ENCODE measurements at regions not wholly inside any gene's neighbourhood (a gene's known extent, or its start where the extent isn't known, plus 50 kb on each side); places are given as distances from the start of the nearest gene placed in this dataset.

DNA sequence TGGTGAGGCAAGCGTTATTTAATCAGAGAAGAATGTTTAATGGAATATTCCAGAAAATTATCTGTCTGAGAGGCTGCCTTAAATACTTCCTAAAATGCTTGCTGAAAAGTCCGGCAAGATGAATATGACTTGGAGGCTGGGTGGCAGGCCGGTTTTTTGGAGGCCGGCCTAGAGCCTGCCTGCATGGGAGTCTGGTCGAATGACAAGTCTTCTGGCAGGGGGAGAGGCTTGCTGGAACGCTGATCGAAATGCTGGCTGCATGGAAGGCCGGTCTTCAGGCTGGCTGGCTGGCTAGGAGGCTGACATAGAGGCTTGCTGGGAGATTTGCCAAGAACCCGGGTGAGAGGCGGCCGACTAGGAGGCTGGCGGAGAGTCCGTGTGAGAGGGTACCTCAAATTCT lies 135.7 kb downstream of the OR13A1 start:
- H3K27ac ChIP-seq (ENCODE audit: low read depth, low read length): no peak overlapping the region
- ChIA-PET CTCF (no interaction called here), POLR2A (no interaction called here)
- H3K4me3 ChIP-seq (ENCODE audit: low read depth, low read length): no peak overlapping the region
- H3K9me3 ChIP-seq (ENCODE audit: control insufficient read depth, insufficient read depth, low read length): no peaks in the 10 kb centered on the region
- H3K27me3 ChIP-seq (ENCODE audit: control insufficient read depth, insufficient read depth, low read length): no peaks in the 10 kb centered on the region
- no peak for DNase-seq (ENCODE audit: low read depth, low spot score)
- TF ChIP-seq, protein P1, sequence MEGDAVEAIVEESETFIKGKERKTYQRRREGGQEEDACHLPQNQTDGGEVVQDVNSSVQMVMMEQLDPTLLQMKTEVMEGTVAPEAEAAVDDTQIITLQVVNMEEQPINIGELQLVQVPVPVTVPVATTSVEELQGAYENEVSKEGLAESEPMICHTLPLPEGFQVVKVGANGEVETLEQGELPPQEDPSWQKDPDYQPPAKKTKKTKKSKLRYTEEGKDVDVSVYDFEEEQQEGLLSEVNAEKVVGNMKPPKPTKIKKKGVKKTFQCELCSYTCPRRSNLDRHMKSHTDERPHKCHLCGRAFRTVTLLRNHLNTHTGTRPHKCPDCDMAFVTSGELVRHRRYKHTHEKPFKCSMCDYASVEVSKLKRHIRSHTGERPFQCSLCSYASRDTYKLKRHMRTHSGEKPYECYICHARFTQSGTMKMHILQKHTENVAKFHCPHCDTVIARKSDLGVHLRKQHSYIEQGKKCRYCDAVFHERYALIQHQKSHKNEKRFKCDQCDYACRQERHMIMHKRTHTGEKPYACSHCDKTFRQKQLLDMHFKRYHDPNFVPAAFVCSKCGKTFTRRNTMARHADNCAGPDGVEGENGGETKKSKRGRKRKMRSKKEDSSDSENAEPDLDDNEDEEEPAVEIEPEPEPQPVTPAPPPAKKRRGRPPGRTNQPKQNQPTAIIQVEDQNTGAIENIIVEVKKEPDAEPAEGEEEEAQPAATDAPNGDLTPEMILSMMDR (IDR thresholded peaks at IDR 0.05; ENCODE audit: low read depth, low read length): no peak

DNA sequence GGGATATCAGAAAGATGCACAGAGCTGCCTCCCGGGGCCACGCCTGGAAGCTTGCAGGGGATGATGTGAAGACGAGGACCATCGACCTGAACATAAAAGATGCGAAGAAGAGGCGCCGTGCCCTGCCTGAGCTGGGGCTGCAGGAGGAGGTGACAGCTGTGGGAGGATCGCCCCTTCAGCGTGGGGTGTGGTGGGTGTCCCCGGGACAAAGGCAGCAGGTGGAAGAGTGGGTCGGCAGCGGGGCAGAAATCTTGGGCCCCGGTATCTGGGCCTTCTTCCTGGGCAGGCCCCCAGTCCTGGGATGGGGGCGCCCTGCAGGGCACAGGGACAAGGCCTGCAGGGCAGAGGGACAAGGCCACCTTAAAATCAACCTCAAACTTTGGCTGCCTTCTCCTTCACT lies 134.9 kb downstream of the OR13A1 start:
- TF ChIP-seq, protein P1 (IDR thresholded peaks at IDR 0.05; ENCODE audit: low read depth, low read length): no peak
- ChIA-PET CTCF (no interaction called here), POLR2A (no interaction called here)
- Histone ChIP-seq H3K4me3 (ENCODE audit: low read depth, low read length) (no peak overlapping the region), H3K27ac (ENCODE audit: low read depth, low read length) (no peak overlapping the region), H3K9me3 (ENCODE audit: control insufficient read depth, insufficient read depth, low read length) (no peaks in the 10 kb centered on the region), H3K27me3 (ENCODE audit: control insufficient read depth, insufficient read depth, low read length) (no peaks in the 10 kb centered on the region)
- no peak for DNase-seq (ENCODE audit: low read depth, low spot score)

DNA sequence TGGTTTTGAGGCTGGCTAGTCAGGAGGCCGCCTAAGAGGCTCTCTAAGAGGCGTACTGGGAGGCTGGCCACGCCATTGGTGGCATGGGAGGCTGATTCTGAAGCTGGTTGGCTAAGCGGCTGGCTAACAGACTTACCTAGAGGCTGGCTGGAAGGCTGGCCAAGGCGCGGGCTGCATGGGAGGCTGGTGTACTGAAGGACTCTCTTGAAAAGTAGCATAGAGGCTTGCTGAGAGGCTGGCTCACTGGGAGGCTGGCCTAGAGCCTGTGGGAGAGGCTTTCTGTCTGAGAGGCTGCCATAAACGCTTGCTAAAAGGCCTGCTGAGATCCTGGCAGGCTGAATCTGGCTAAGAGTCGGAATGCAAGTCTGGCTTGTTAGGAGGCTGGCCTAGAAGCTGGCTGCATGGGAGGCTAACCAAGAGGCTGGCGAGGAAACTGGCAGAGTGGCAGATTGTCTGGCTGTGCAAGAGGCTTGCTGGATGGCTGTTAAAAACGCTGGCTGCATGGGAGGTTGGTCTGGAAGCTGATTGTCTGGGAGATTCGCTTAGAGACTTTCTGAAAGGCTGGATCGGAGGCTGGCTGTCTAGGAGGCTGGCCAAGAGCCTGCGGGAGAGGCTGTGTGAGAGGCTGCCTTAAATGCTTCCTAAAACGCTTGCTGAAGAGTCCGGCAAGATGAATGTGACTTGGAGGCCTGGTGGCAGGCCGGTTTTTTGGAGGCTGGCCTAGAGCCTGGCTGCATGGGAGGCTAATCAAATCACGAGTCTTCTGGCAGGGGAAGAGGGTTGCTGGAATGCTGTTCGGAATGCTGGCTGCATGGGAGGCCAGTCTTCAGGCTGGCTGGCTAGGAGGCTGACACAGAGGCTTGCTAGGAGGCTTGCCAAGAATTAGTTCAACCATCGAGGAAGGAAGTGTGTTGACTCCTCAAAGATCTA lies 134.2 kb downstream of the OR13A1 start:
- Histone ChIP-seq H3K27ac (ENCODE audit: low read depth, low read length) (no peak overlapping the region), H3K4me3 (ENCODE audit: low read depth, low read length) (no peak overlapping the region), H3K9me3 (ENCODE audit: control insufficient read depth, insufficient read depth, low read length) (no peaks in the 10 kb centered on the region), H3K27me3 (ENCODE audit: control insufficient read depth, insufficient read depth, low read length) (no peaks in the 10 kb centered on the region)
- ChIA-PET CTCF (no interaction called here), POLR2A (no interaction called here)
- no peak for DNase-seq (ENCODE audit: low read depth, low spot score)
- TF ChIP-seq, protein P1 (IDR thresholded peaks at IDR 0.05; ENCODE audit: low read depth, low read length): no peak

- Histone ChIP-seq H3K9me3 (ENCODE audit: control insufficient read depth, insufficient read depth, low read length) (no peaks in the 10 kb centered on the region), H3K27ac (ENCODE audit: low read depth, low read length) (no peak overlapping the region), H3K4me3 (ENCODE audit: low read depth, low read length) (no peak overlapping the region), H3K27me3 (ENCODE audit: control insufficient read depth, insufficient read depth, low read length) (no peaks in the 10 kb centered on the region)
- ChIA-PET POLR2A (no interaction called here), CTCF (interaction anchor here (0.6 kb wide), 1 partner anchor 22 kb away, joined by 3 read pairs; no protein-coding TSS in a partner anchor)
- no peak for DNase-seq (ENCODE audit: low read depth, low spot score)
- TF ChIP-seq, protein P1 (IDR thresholded peaks at IDR 0.05; ENCODE audit: low read depth, low read length): no peak
These were observed 132.2 kb downstream of the OR13A1 start for GRCh38 chr10:45183174-45183573.

- no peak overlapping the region for H3K4me3 ChIP-seq (ENCODE audit: low read depth, low read length)
- ChIA-PET POLR2A (no interaction called here), CTCF (no interaction called here)
- no peaks in the 10 kb centered on the region; the same call in 1 of the 2 replicates for H3K9me3 ChIP-seq (ENCODE audit: control insufficient read depth, insufficient read depth, low read length)
- H3K27ac ChIP-seq (ENCODE audit: low read depth, low read length): no peak overlapping the region
- DNase-seq (ENCODE audit: low read depth, low spot score): no peak
- TF ChIP-seq, protein P1 (IDR thresholded peaks at IDR 0.05; ENCODE audit: low read depth, low read length): no peak
- H3K27me3 ChIP-seq (ENCODE audit: control insufficient read depth, insufficient read depth, low read length): peaks cover 4% of the 10 kb centered on the region
These were observed 117.5 kb downstream of the OR13A1 start for GRCh38 chr10:45197816-45198485.
